ENCODE measurements at regions not wholly inside any gene's neighbourhood (a gene's known extent, or its start where the extent isn't known, plus 50 kb on each side); places are given as distances from the start of the nearest gene placed in this dataset.

- DNase-seq (ENCODE audit: low spot score) = no peak
These were observed 520.3 kb downstream of the CDH26 start for GRCh38 chr20:60478533-60478932.

DNA sequence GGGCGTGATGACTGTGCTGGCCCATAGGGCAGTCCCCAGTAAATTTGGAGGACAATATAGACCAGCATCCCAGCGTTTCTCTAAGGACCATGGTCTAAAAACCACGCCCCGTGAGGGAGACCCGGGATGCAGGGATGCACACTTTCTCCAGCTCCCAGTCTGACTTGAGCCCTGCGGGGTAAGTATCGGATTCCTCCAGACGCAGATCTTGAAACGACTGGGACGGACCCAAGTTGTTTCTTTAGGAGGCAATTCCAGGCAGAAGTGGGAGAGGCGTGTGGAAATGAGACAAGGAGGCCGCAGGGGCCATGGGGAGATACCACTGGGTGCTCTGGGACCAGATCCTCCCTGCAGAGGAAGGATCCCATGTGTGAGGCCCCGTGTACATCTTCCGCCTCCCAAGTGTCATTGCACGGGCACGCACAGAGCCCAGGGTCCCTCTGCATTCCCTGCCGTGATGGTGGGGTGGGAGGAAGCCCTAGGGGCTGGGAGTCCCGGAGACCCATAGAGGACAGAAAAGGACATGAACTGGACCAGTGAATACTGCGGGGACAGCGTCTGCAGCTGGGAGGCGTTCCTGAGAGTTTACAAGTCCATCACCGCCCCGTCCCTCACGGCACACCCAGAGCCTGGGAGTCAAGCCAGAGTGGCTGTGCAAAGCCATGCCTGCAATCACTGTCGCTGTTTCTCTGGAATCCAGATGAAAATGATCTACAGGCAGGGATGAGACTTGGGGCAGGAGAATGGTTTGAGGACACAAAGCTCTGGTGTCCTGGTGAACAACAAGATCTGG lies 522.9 kb downstream of the CDH26 start:
- DNase-seq (ENCODE audit: low spot score) = peak; percentile 42

GRCh38 chr20:60481743-60482133 lies 523.5 kb downstream of the CDH26 start:
- no peak for DNase-seq (ENCODE audit: low spot score)

DNA sequence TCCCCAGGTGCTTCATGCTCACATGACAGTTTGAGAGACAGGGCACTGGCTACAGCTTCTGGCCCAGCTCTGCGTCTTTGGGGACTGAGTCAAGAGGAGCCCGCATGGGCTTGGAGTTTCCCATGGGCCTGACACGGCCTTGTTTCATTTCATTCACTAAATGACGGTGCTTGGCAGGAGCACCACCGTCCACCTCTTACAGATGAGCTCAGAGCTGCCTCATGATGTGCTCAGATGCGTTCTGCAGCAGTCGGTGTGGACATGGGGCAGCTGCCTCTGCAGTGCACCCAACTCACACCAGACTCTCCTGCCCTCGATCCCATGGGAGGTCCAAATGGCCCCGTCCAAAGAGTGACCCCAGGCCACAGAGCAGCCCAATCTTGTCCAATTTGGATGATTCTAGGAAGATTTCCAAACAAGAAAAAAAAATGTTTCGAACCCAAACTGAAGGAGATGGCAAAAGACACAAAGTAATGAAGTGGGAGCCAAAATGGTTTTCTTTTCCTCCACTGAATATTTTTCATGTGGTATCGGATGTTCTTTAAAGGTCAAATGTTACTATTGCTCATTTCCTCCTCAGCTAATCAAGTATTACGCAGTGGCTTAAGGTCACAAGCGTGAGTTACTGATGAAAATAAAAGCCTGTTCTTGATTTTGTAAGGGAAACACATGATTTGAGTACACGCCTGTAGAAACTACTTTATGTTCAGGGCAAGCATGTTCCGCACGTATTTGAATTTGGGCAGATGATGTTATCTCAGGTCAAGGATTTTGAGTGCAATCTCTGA lies 524.2 kb downstream of the CDH26 start:
- no peak for DNase-seq (ENCODE audit: low spot score)

GRCh38 chr20:60483371-60483770 lies 525.1 kb downstream of the CDH26 start:
- no peak for DNase-seq (ENCODE audit: low spot score)

DNA sequence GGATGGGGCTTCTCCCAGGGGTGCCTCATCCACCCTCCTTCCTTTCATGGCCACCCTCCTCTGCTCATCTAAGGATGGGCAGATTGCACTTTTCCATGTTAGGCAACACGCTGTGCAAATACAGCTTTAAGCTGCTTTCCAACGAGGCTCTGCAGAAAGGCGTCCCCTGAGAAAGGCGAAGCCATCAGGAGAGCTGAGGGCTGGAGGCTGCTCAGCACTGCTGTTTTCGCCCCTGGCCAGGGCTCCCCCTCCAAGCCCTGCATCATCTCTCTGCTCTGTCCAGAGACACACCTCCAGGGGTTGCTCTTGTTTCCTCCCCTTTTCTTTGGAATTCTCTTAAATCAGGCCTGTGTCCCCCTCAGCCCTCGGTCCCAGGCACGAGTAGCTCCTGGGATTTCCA lies 526.1 kb downstream of the CDH26 start:
- no peak for DNase-seq (ENCODE audit: low spot score)

- DNase-seq (ENCODE audit: low spot score) = no peak
These were observed 527.0 kb downstream of the CDH26 start for GRCh38 chr20:60485012-60485760.

DNA sequence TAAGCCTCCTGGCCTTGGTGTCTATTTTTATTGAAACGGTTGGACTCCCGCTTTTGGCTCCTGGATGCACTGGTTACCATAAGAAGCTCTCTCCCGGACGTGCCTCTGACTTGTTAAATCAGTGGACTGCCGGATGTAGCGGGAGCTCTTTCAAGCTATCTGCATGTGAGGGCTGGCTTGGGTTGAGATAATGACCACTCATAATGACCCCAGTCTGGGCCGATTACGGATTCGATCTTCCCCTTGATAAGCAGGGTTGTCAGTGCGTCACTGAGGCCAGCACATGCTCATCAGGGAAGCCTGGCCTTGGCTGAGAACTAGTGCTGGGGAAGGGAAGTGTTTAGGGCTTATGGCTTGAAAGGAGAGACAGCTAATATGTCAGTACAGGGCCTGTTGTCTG lies 528.1 kb downstream of the CDH26 start:
- no peak for DNase-seq (ENCODE audit: low spot score)

DNA sequence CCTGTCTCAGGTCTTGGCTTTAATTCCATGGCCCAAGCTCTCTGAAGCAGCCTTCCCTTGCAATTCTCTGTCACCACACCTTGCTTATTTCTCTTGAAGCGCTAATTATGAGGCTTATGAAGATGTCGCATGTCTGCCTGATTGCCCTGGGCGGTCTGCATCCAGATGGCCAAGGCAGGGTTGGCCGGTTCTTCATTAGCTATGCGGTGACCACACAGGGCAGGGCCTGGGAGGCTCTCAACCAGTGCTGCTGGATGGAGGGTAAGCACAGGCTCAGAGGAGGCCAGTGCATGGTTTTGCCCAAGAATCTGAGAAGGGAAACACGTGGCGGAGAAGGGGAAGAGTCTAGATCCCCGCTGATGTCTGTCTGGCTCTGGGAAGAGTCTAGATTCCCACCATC lies 528.7 kb downstream of the CDH26 start:
- no peak for DNase-seq (ENCODE audit: low spot score)

- no peak for DNase-seq (ENCODE audit: low spot score)
These were observed 532.2 kb downstream of the CDH26 start for GRCh38 chr20:60490217-60491050.

DNA sequence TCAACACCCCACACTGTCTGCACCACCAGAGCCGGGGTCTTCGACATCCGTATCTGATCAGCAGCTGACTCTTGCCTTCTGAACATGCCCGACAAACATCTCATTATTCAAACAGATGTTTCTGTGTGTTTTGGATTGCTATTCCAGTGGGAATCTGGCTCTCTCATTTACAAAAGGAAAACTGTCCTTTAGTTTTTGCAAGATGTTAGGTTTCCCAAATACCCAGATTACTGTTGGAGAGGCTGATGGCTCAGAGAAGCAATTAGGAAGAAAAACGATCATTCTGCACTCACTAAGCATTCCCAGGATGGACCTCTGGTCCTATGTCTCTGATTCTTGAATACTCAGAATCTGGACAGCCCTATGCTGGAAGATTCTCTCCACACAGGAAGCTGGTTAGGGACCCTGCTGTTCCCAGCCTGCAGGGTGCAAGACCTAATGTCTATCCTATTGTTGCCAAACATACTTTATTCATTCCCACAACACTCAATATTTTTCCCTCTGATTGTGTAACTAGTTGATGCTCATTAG lies 532.9 kb downstream of the CDH26 start:
- DNase-seq (ENCODE audit: low spot score) = no peak

DNA sequence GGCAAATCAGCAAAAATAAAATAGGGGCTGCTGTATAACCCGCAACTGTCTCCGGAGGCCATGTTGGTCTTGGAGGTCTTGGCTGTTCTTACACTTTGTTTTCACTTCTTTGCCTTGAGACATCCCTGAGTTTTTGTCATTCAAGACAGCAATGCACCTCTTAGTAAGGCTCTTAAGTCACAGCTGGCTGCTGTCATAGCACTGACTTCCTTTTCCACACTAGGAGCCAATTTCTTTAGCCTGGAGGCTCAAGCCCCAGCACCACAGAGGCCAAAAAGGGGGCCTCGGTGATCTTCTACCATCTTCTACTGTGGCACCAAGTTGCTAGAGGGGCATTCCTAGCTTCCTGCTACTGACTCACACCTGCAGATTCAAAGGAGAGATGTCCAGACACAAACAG lies 536.3 kb downstream of the CDH26 start:
- DNase-seq (ENCODE audit: low spot score) = no peak

- no peak for DNase-seq (ENCODE audit: low spot score)
These were observed 539.2 kb downstream of the CDH26 start for GRCh38 chr20:60497298-60498035.

DNA sequence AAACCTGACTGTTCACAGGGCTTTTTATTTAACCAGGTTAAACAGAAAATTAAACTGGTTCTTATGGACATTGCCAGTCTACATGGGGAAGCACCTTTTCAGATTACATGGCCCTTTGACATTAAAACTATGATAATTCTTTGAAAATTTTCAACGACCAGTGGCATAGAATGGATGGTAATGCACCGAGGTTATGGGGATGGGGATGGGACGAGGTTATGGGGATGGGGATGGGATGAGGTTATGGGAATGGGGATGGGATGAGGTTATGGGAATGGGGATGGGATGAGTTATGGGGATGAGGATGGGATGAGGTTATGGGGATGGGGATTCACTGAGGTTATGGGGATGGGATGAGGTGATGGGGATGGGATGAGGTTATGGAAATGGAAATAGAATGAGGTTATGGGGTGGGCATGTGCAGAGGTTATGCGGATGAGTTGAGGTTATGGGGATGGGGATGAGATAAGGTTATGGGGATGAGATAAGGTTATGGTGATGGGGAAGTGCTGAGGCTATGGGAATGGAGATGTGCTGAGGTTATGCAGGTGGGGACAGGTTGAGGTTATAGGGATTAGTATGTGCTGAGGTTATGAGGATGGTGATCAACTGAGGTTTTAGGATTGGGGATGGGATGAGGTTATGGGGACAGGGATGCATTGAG lies 541.9 kb downstream of the CDH26 start:
- no peak for DNase-seq (ENCODE audit: low spot score)

- DNase-seq (ENCODE audit: low spot score) = no peak
These were observed 542.8 kb downstream of the CDH26 start for GRCh38 chr20:60501048-60501447.

- no peak for DNase-seq (ENCODE audit: low spot score)
These were observed 544.7 kb downstream of the CDH26 start for GRCh38 chr20:60502881-60503280.

DNA sequence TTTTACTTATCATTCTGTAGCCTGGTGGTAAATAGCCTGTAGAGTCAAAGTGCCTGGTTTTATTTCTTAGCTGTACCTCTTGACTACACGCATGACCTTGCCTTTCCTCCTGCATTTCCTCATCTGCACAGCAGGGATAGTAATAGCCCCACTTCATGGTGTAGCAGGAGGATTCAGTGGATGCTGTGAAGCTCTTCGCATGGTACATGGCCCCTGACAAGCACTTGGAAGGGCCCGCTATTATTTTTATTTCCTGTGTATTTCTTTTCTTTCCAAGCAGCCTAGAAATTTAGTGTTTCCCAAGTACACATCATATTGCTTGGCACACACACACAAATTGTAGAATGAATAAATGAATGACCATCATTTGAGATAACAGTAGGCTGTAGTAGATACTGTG lies 547.2 kb downstream of the CDH26 start:
- no peak for DNase-seq (ENCODE audit: low spot score)

DNA sequence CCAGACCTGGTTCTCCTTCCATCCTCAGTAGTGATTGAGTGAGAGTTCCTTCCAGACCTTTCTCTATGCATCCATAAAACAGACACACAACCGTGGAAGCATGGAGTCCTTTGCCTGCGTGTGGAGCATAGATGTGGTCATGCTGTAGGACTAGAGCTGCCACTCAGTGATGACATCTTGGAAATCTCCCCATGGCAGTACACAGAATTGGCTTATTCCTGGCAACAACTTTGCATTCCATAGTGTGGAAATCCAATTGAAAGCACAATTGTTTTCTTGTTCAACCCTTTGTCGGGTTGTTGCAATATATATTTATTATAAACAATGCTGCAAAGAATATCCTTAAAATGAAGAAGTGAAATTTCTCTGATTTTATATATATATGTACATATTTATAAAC lies 547.8 kb downstream of the CDH26 start:
- DNase-seq (ENCODE audit: low spot score) = no peak

GRCh38 chr20:60507087-60507694 lies 549.0 kb downstream of the CDH26 start:
- DNase-seq (ENCODE audit: low spot score) = no peak

- no peak for DNase-seq (ENCODE audit: low spot score)
These were observed 551.2 kb downstream of the CDH26 start for GRCh38 chr20:60509407-60509806.

Measured in GM03348 (cell line).